GM23248 (cell line): ENCODE measurements at regions not wholly inside any gene's neighbourhood (a gene's known extent, or its start where the extent isn't known, plus 50 kb on each side); places are given as distances from the start of the nearest gene placed in this dataset.

ENCODE experiments used
- EZH2 ChIP-seq: fragments of 200-600 bp; sonication (generic); IDR thresholded peaks from 2 replicates; pipeline ENCODE4 v1.6.1; 2018; ENCODE audit warnings: antibody characterized with exemption, mild to moderate bottlenecking; ENCODE audit not compliant: insufficient read depth, poor library complexity, severe bottlenecking
- EZH2phosphoT487 ChIP-seq: fragments of 200-600 bp; sonication (generic); IDR thresholded peaks from 2 replicates; pipeline ENCODE4 v1.6.1; 2018; ENCODE audit warnings: antibody characterized with exemption, moderate library complexity, mild to moderate bottlenecking, low read depth; ENCODE audit not compliant: insufficient read depth

GRCh38 chr6:24010133-24010532 lies 115.9 kb upstream of the NRSN1 start:
- TF ChIP-seq EZH2 (no peak), EZH2phosphoT487 (no peak)
